Neural crest cell (in vitro differentiated cells): ENCODE measurements at regions not wholly inside any gene's neighbourhood (a gene's known extent, or its start where the extent isn't known, plus 50 kb on each side); places are given as distances from the start of the nearest gene placed in this dataset.

Experiments used
- DNase-seq: peaks from one replicate; pipeline ENCODE4 v3.0.0; 2021; ENCODE audit warnings: low read depth, mixed read lengths, low spot score
- H3K27ac Mint-ChIP-seq: one replicate; pipeline ENCODE4 v1.8.0; 2021; ENCODE audit warnings: mild to moderate bottlenecking, mixed read lengths; ENCODE audit not compliant: unreplicated experiment
- H3K27me3 Mint-ChIP-seq: 2 replicates; pipeline ENCODE4 v1.8.0; 2021; ENCODE audit warnings: low read depth, mild to moderate bottlenecking, mixed read lengths
- H3K36me3 Mint-ChIP-seq: 2 replicates; pipeline ENCODE4 v1.8.0; 2021; ENCODE audit warnings: low read depth, mild to moderate bottlenecking, mixed read lengths
- H3K4me1 Mint-ChIP-seq: 2 replicates; pipeline ENCODE4 v1.8.0; 2021; ENCODE audit warnings: mixed read lengths
- H3K4me3 Mint-ChIP-seq: one replicate; pipeline ENCODE4 v1.8.0; 2021; ENCODE audit warnings: mild to moderate bottlenecking, mixed read lengths
- H3K9me3 Mint-ChIP-seq: 2 replicates; pipeline ENCODE4 v1.8.0; 2021; ENCODE audit warnings: mixed read lengths
- CTCF ChIP-seq: fragments of 200-600 bp; sonication (generic); conservative IDR thresholded peaks from 2 replicates; pipeline ENCODE4 v1.5.0; 2021; ENCODE audit warnings: antibody characterized with exemption, mild to moderate bottlenecking

- no peak overlapping the region for H3K4me3 Mint-ChIP-seq
- no peaks in the 10 kb centered on the region for H3K4me1 Mint-ChIP-seq
- H3K27me3 Mint-ChIP-seq = no peaks in the 10 kb centered on the region
- no peak for TF ChIP-seq CTCF
- no peak for DNase-seq
- no peak overlapping the region for H3K27ac Mint-ChIP-seq
- no peaks in the 10 kb centered on the region for H3K36me3 Mint-ChIP-seq
- peaks cover 3% of the 10 kb centered on the region for H3K9me3 Mint-ChIP-seq
Measured at GRCh38 chr4:46684041-46684440, 225.0 kb downstream of the COX7B2 start.

DNA sequence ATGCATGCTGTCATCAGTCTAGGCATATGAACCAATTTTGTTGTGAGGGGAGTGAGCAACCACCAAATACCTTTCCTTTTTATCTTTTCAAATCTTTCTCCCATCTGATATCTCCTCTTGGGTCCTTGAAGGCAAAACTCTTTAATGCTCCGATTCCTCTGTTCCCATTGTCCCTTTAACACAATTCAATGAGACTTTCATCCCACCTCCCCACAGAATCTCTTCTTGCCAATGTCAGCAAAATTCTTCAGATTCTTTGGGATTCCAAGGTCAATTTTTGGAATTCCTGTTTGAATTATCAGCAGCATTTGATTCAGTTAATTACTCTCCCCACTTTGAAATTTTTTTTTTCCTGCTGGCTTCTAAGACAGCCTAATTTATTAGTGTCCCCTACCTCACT is 232.7 kb downstream of the COX7B2 start:
- no peak for TF ChIP-seq CTCF
- H3K4me1 Mint-ChIP-seq = no peaks in the 10 kb centered on the region
- no peak overlapping the region for H3K27ac Mint-ChIP-seq
- no peak overlapping the region for H3K4me3 Mint-ChIP-seq
- H3K9me3 Mint-ChIP-seq = peaks cover 7% of the 10 kb centered on the region
- H3K36me3 Mint-ChIP-seq = no peaks in the 10 kb centered on the region
- no peak for DNase-seq
- no peaks in the 10 kb centered on the region for H3K27me3 Mint-ChIP-seq

- Mint-ChIP-seq H3K4me1 (no peaks in the 10 kb centered on the region), H3K9me3 (peaks cover 7% of the 10 kb centered on the region), H3K4me3 (no peak overlapping the region), H3K27me3 (no peaks in the 10 kb centered on the region), H3K36me3 (no peaks in the 10 kb centered on the region), H3K27ac (no peak overlapping the region)
- DNase-seq = no peak
- TF ChIP-seq CTCF = no peak
Measured at GRCh38 chr4:46674326-46674725, 234.7 kb downstream of the COX7B2 start.

DNA sequence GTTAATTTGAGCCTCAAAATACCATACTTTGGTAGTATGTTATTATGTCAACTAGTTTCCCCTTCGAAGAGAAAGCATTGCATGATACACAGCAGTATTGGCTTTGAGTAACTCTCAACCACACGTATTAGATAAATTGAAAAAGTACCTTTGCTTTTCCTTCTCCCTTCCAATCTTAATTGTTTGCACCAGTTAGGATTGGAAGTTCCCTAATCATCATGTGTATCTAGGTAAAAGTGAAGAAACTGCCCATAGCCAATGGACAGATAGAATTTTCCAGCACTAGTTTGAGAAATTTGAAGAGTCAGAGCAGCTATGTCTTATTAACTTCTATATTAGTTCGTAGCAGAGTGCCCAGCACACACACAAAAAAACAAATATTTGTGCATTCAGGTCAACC is 241.3 kb downstream of the COX7B2 start:
- Mint-ChIP-seq H3K27me3 (no peaks in the 10 kb centered on the region), H3K4me1 (no peaks in the 10 kb centered on the region), H3K9me3 (peaks cover 5% of the 10 kb centered on the region), H3K4me3 (no peak overlapping the region), H3K36me3 (no peaks in the 10 kb centered on the region), H3K27ac (no peak overlapping the region)
- no peak for TF ChIP-seq CTCF
- DNase-seq = no peak

- no peak overlapping the region for H3K27ac Mint-ChIP-seq
- no peak overlapping the region for H3K4me3 Mint-ChIP-seq
- no peaks in the 10 kb centered on the region for H3K36me3 Mint-ChIP-seq
- no peak for TF ChIP-seq CTCF
- H3K27me3 Mint-ChIP-seq = no peaks in the 10 kb centered on the region
- no peak for DNase-seq
- no peaks in the 10 kb centered on the region for H3K4me1 Mint-ChIP-seq
- H3K9me3 Mint-ChIP-seq = peaks cover 2% of the 10 kb centered on the region
Measured at GRCh38 chr4:46656071-46656470, 253.0 kb downstream of the COX7B2 start.

DNA sequence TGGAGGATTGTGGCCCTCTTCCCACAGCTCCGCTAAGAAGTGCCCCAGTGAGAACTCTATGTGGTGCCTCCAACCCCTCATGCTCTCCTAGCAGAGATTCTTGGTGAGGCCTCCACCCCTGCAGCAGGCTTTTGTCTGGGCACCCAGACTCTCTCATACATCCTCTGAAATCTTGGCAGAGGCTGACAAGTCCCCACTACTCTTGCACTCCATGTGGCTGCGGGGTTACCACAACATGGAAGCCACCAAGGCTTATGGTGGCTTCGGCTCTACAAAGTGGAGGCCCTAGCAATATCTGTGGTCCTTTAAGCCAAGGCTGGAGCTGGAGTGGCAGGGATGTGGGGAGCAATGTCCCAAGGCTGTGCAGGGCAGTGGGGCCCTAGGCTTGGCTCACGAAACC is 255.2 kb downstream of the COX7B2 start:
- H3K4me3 Mint-ChIP-seq = no peak overlapping the region
- TF ChIP-seq CTCF = no peak
- no peaks in the 10 kb centered on the region for H3K36me3 Mint-ChIP-seq
- no peaks in the 10 kb centered on the region for H3K4me1 Mint-ChIP-seq
- H3K27ac Mint-ChIP-seq = no peak overlapping the region
- no peak for DNase-seq
- peaks cover 8% of the 10 kb centered on the region for H3K27me3 Mint-ChIP-seq
- H3K9me3 Mint-ChIP-seq = peaks cover 3% of the 10 kb centered on the region
